Neuron (in vitro differentiated cells): ENCODE measurements at regions not wholly inside any gene's neighbourhood (a gene's known extent, or its start where the extent isn't known, plus 50 kb on each side); places are given as distances from the start of the nearest gene placed in this dataset.

Source experiments
- H2AFZ ChIP-seq: one replicate; pipeline ENCODE4 v1.6.1; 2013; ENCODE audit warnings: low read depth, mild to moderate bottlenecking, inconsistent platforms, low read length, moderate library complexity
- H3K27me3 ChIP-seq: one replicate; pipeline ENCODE4 v1.6.1; 2013; ENCODE audit warnings: low read length; ENCODE audit not compliant: insufficient read depth
- H3K36me3 ChIP-seq: one replicate; pipeline ENCODE4 v1.6.1; 2013; ENCODE audit warnings: low read length; ENCODE audit not compliant: insufficient read depth
- H3K4me1 ChIP-seq: one replicate; pipeline ENCODE4 v1.6.1; 2013; ENCODE audit warnings: low read length; ENCODE audit not compliant: insufficient read depth
- H3K4me3 ChIP-seq: 2 replicates; pipeline ENCODE4 v1.5.1; 2013; ENCODE audit warnings: mild to moderate bottlenecking, low read length, moderate library complexity
- H3K9me3 ChIP-seq: one replicate; pipeline ENCODE4 v1.6.1; 2013; ENCODE audit warnings: low read length

DNA sequence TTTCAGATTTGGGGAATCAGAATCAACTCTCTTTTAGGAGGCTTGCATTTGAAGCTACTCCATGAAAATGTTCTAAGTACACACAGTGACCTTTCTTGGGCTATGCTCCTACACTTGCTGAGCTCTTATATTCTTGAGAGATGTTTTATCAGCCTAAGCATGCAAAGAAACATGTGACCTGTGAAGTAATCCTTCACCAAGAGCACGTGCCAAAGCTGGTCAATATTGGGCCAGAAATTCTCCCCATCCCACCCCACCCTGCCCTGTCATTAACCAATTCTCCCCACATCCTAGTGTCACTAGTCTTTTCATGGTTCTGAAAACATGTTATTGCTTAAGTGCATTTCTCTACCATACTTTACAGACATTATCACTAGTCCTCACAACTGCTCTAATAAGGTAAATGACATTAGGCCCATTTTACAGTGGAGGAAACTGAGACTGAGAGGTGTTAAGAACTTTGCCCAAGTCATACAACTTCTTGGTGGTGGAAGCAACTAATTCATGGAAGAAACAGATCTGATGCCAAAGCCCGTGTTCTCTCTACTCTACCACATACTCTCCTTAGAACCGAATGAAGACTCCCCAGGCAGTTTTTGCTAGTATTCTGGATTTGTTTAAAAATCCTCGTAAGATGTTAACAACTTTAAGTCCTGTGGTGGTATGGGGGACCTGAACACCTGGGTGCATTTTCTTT lies 200.6 kb downstream of the PTEN start:
- no peaks in the 10 kb centered on the region for H3K36me3 ChIP-seq
- no peak overlapping the region for H2AFZ ChIP-seq
- H3K27me3 ChIP-seq, result no peaks in the 10 kb centered on the region
- H3K4me3 ChIP-seq, result no peak overlapping the region
- H3K4me1 ChIP-seq, result no peaks in the 10 kb centered on the region
- no peaks in the 10 kb centered on the region for H3K9me3 ChIP-seq

DNA sequence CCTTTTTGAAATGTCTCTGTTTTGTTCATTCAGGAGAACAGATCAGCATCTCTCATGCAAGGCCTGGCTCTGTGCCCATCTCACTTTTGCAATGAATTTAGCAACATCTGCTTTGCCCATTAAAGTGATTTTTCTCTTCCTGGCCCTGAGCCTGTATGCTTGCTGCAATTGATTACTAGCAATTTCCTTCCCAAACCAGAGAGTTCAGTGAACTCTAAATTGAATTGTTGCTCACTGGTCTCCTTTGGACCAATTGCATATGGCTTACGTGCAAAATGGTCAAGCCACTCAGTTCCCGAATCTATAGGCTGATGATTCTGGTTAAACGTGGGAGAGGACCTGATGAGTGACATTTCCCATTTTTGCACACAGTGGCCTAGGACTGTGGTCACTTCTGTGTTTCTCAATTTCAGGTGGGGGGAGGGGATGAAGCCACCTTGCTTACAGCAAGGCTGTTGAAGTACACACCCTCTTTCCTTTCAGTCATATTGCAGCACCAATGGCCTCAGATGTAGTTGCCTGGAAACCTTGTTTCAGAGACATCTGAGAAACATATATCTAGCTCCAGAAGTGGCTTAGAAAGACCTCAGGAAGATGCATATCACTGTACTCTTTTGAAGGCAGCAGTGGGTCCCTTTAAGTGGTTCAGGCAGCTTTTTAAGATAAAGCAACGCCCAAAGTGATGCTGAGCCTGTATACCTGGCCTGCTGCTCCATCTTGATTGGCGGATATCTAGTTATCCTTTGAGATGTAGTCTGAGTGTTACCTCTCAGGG lies 201.4 kb downstream of the PTEN start:
- H3K27me3 ChIP-seq, result no peaks in the 10 kb centered on the region
- H3K4me3 ChIP-seq, result no peak overlapping the region
- H2AFZ ChIP-seq, result no peak overlapping the region
- H3K9me3 ChIP-seq, result no peaks in the 10 kb centered on the region
- no peaks in the 10 kb centered on the region for H3K4me1 ChIP-seq
- no peaks in the 10 kb centered on the region for H3K36me3 ChIP-seq

DNA sequence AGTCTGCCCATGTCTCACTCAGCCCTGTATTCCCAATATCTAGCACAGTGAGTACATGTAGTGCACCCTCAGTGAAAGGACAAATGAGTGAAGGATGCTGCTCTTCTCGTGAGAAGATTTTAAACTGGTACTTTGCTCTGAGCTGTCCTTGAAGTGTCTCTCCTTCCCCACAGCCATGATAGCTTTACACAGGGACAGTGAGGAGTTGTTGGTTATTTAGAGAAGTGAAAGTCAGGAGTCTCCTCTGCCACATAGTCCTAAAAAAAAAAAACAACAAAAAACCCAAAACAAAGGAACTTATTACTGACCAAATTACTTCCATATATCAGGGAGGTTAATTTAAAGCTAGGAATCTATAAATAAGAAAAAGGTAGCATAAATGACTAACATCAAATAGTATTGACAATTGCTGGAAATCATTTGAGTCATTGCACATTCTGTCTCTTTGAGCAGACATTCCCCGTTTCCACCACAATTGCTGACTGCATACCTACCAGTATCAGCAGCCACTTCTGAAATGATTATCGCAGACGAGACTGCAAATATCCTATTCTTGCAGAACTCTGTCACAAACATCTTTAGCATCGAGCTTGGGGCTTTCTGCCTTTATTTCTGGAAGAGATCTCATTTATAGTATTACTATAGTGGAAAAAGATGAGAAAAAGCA lies 202.1 kb downstream of the PTEN start:
- no peak overlapping the region for H3K4me3 ChIP-seq
- H3K4me1 ChIP-seq, result no peaks in the 10 kb centered on the region
- H3K9me3 ChIP-seq, result no peaks in the 10 kb centered on the region
- no peaks in the 10 kb centered on the region for H3K36me3 ChIP-seq
- no peaks in the 10 kb centered on the region for H3K27me3 ChIP-seq
- no peak overlapping the region for H2AFZ ChIP-seq

DNA sequence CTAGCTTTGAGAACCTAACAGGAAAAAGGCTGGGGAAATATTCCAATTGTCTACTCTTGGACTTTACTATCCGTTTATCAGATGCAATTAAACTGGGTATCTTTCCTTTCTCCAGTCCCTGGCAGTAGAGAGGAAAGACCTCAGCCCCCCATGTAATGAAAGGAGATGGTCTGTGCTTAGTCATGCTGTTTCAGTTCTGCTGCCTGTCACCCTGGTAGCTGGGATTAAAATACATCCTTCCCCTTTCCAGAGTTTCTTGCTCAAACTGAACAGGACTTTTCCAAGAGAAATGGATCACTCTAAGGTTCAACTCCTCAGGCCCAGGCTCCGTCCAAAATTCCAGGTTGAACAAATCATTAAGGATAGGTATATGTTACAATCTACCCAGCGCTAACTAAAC lies 202.9 kb downstream of the PTEN start:
- no peaks in the 10 kb centered on the region for H3K9me3 ChIP-seq
- no peaks in the 10 kb centered on the region for H3K27me3 ChIP-seq
- no peak overlapping the region for H2AFZ ChIP-seq
- no peak overlapping the region for H3K4me3 ChIP-seq
- H3K4me1 ChIP-seq, result no peaks in the 10 kb centered on the region
- H3K36me3 ChIP-seq, result no peaks in the 10 kb centered on the region

DNA sequence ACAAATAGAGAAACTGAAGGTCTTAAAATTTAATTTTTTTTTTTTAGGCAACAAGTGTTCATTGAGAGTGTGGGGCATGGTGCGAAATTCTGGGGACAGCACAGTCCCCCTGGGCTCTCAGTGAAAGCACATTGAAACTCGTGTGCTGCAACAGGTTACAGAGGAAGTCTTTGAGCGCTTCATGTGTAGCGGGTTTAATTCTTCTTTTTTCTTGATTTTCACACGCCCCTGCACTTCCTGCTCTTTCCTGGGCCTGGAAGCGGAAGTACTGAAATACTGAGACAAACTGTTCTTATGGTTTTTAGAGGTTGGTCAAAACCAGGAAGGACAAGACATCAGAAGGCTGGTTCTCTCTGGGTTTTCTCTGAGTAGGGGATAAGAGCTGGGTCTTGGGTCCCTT lies 203.5 kb downstream of the PTEN start:
- H3K4me1 ChIP-seq, result no peaks in the 10 kb centered on the region
- no peaks in the 10 kb centered on the region for H3K27me3 ChIP-seq
- no peaks in the 10 kb centered on the region for H3K36me3 ChIP-seq
- H3K9me3 ChIP-seq, result no peaks in the 10 kb centered on the region
- H2AFZ ChIP-seq, result no peak overlapping the region
- no peak overlapping the region for H3K4me3 ChIP-seq

DNA sequence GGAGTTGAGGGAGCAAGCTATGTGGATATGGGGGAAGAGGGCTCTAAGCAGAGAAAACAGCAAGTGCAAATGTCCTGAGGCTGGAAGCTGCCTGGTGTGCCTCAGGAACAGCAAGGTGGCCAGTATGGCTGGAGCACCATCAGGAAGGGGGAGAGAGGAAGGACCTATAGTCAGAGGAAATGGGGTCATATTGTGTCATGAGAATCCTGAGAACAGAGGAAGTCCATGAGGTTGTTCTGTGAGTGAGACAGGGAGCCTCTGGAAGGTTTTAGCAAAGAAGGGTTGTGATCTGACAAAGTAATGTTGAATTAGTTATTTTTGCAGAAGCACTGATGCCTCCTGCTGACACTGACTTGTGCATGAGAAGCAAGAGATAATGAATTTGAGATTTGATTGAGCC lies 204.3 kb downstream of the PTEN start:
- no peaks in the 10 kb centered on the region for H3K9me3 ChIP-seq
- H3K27me3 ChIP-seq, result no peaks in the 10 kb centered on the region
- no peak overlapping the region for H2AFZ ChIP-seq
- no peaks in the 10 kb centered on the region for H3K4me1 ChIP-seq
- no peak overlapping the region for H3K4me3 ChIP-seq
- H3K36me3 ChIP-seq, result no peaks in the 10 kb centered on the region

DNA sequence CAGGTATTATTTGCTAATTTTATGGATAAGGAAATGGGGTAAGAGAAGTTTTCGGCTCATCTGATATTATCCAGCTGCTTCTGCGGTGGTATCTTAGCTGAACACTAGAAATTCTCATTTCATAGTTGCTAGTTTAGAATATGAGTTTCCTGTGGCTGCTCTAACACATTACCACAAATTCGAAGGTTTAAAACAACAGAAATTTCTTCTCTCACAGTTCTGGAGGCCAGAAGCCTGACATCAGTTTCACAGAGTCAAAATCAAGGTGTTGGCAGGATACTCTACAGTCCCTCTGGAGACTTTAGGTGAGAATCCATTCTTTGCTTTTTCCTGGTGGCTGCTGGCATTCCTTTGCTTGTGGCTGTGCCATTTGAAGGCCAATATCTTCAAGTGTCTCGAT lies 205.9 kb downstream of the PTEN start:
- H3K4me1 ChIP-seq, result no peaks in the 10 kb centered on the region
- no peaks in the 10 kb centered on the region for H3K36me3 ChIP-seq
- no peaks in the 10 kb centered on the region for H3K9me3 ChIP-seq
- no peaks in the 10 kb centered on the region for H3K27me3 ChIP-seq
- no peak overlapping the region for H2AFZ ChIP-seq
- no peak overlapping the region for H3K4me3 ChIP-seq

DNA sequence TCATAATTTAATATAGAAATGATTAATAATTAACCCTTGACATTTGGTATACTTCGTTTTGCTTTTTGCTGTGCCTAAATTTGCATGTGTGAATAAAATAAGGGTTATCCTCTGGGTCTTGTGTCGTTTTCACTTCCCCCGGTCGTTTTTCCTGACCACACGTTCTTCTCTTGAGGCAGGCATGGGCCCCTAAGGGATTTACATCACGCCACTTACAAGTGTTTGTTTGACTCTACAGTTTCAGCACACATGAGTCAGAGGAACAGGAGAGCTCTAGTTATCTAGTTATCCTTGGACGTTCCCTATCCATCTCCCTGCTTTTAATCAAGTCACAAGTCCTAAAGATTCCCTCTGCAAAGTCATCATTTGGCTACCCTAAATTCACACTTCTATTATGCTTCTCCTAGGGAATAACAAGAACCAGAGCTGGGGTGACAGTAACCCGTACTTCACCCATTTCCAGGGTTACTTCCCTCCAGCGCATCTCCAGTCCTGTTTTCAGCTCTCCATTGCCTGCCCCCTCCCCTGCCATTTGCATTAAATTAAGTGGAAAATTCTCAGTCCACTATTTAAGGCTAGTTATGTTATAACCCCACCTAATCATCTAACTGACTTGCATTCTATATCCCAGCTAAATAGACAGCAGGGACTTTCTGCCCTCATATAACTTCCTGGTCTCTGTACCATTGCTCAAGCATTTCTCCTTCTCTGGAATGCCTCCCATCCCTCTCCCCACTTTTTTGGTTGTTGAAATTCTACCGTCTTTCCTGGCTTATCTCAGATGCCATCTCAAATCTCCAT lies 206.9 kb downstream of the PTEN start:
- Histone ChIP-seq H3K4me1 (no peaks in the 10 kb centered on the region), H2AFZ (no peak overlapping the region), H3K4me3 (no peak overlapping the region)

DNA sequence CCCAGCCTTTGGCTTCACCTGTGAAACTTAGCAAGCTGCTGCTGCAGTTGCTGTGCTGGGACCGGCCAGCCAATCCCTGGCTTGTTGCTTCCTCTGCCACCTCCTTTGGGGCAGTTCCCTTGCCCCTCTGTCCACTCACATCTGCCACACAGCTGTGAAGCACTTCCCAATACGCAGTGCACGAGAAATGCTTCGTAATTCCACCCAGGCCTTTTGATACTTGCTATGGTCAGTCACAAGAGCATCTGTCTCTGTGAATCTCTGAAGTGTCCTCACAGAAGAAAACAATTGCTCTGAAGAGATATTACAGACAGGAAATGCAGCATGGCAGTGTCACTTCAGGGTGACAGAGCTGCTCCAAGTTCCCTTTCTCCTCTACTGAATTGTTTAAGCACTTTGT lies 208.5 kb downstream of the PTEN start:
- Histone ChIP-seq H3K4me3 (no peak overlapping the region), H3K27me3 (no peaks in the 10 kb centered on the region), H3K9me3 (no peaks in the 10 kb centered on the region), H2AFZ (no peak overlapping the region), H3K36me3 (no peaks in the 10 kb centered on the region), H3K4me1 (no peaks in the 10 kb centered on the region)

More for the DNA sequence above, 206.9 kb downstream of the PTEN start:
- Histone ChIP-seq H3K27me3 (no peaks in the 10 kb centered on the region), H3K36me3 (no peaks in the 10 kb centered on the region), H3K9me3 (no peaks in the 10 kb centered on the region)

DNA sequence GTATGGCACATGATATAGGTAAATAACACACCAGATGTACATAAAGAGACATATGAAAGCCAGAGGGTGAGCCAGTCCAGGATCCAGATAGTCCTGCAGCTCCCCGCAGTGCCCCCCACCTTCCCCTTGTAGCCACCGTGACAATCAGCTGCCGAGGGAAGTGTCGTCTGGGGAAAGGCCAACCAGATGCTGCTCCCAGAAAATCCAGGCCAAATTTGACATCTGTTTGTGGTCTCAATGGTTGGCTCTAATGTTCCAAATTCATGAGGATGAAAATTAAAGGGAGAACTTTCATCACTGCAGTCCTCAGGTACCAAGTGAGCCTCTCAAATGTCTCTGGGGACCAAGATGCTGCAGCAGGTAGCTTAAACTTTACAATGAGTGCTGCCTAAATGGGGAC lies 210.3 kb downstream of the PTEN start:
- Histone ChIP-seq H3K4me3 (no peak overlapping the region), H3K9me3 (no peaks in the 10 kb centered on the region), H3K36me3 (no peaks in the 10 kb centered on the region), H3K4me1 (no peaks in the 10 kb centered on the region), H2AFZ (no peak overlapping the region), H3K27me3 (no peaks in the 10 kb centered on the region)

DNA sequence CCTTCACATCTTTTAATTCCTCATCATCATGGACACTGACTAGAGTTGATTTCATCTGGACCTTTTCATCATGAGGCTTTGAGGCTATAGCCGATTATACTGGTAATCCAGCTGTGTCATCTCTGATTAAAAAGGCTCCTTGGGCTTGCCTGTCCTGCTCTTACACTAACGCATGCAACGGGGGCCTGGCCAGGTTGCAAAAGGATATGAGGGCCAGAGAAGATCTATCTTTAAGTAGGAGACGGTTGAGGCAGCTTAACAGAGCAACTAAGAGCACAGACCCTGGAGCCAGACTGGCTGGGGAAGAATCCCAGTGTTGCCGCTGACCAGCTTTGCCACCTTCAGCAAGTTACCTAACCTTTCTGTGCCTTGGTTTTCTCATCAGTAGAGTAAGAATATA lies 211.5 kb downstream of the PTEN start:
- Histone ChIP-seq H3K27me3 (no peaks in the 10 kb centered on the region), H2AFZ (no peak overlapping the region), H3K4me1 (no peaks in the 10 kb centered on the region), H3K36me3 (no peaks in the 10 kb centered on the region), H3K9me3 (no peaks in the 10 kb centered on the region), H3K4me3 (no peak overlapping the region)

DNA sequence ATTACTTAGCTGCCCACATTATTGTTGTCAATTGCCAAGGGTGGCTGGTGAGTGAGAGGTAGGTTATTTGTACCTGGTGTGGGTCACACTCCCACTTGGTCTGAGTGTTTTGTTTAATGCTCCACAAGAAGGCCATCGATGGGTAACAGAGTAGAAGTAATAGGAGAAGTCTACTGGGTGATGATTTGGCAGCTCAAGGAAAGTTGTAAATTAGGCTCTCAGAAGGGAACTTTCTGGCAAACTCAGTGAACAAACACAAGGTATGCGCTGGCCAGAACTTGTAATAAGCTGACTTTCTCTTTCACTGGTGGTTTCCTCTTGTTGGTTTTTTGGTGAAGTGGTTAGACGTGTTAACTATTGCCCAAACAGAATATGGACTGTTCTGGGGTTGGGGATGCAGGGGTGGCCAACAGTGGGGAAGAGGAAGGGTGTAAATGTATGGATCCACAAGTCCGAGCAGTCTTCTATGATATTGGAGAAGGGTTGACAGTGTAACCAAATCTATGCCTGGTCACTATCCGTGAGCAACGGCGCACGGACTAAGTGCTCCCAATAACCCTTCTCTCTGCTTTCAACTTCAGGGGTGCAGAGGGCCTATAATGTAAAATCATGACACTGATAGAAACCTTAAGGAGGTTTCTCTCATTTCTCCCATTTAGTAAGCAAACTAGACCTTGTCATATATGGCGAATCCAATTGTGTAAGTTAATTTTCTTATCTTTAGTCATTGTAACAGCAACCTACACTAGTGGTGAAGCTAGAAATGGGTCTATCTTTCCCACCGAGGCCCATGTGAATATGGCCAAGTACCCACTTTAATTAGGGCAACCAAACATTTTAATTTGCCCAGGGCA lies 212.8 kb downstream of the PTEN start:
- H2AFZ ChIP-seq, result no peak overlapping the region
- no peaks in the 10 kb centered on the region for H3K9me3 ChIP-seq

More for the DNA sequence above, 212.8 kb downstream of the PTEN start:
- H3K4me1 ChIP-seq, result no peaks in the 10 kb centered on the region
- no peak overlapping the region for H3K4me3 ChIP-seq
- no peaks in the 10 kb centered on the region for H3K36me3 ChIP-seq
- H3K27me3 ChIP-seq, result no peaks in the 10 kb centered on the region
